Liver (tissue), 1 donor: ENCODE measurements at regions not wholly inside any gene's neighbourhood (a gene's known extent, or its start where the extent isn't known, plus 50 kb on each side); places are given as distances from the start of the nearest gene placed in this dataset. TPM values are rescaled to one million over a fixed set of nuclear protein-coding genes. Genes with fewer than 3 reads are reported as not detected.

Experiments
- small RNA-seq: library from RNA; depleted of rRNA; stranded (forward); fragments of <200 nt; gene quantifications from one replicate; pipeline ENCODE3, GENCODE V24; 2014

Small RNAs in the stretch of these regions (small RNA-seq; reads per million reads assigned to genes)
- not detected for gene COX6A1P3
- not detected for gene MIR3144
- gene RNA5SP215: 0.27 reads per million, percentile 19 among the genes with 10 or more reads in this experiment
- gene RNU6-214P: not detected
